NCI-H345 treated with DMSO at 0.1 percent for 48 hours (cell line): ENCODE measurements at regions not wholly inside any gene's neighbourhood (a gene's known extent, or its start where the extent isn't known, plus 50 kb on each side); places are given as distances from the start of the nearest gene placed in this dataset.
"Not testable (repeated sequence)": the region's sequence is repeated elsewhere in the genome, so short reads cannot be mapped to it uniquely, and the experiment has no call there.

Experiments used
- DNase-seq: peaks from one replicate; lab custom pipeline; 2025; ENCODE audit not compliant: unreplicated experiment; lab: John Stamatoyannopoulos, UW

GRCh38 chr10:22086730-22087401, 83.3 kb upstream of the DNAJC1 start:
- DNase-seq = peak; percentile 62

- DNase-seq = not testable (repeated sequence)
Observed at GRCh38 chr10:22079921-22080320, 76.4 kb upstream of the DNAJC1 start.

- no peak for DNase-seq
Observed at GRCh38 chr10:22071332-22071731, 67.8 kb upstream of the DNAJC1 start.

GRCh38 chr10:22067091-22067490, 63.6 kb upstream of the DNAJC1 start:
- DNase-seq = no peak

- not testable (repeated sequence) for DNase-seq
Observed at GRCh38 chr10:22060984-22061383, 57.5 kb upstream of the DNAJC1 start.

GRCh38 chr10:22058201-22058600, 54.7 kb upstream of the DNAJC1 start:
- no peak for DNase-seq

- DNase-seq = no peak
Observed at GRCh38 chr10:22054961-22055360, 51.4 kb upstream of the DNAJC1 start.
